ENCODE measurements at regions not wholly inside any gene's neighbourhood (a gene's known extent, or its start where the extent isn't known, plus 50 kb on each side); places are given as distances from the start of the nearest gene placed in this dataset.

DNA sequence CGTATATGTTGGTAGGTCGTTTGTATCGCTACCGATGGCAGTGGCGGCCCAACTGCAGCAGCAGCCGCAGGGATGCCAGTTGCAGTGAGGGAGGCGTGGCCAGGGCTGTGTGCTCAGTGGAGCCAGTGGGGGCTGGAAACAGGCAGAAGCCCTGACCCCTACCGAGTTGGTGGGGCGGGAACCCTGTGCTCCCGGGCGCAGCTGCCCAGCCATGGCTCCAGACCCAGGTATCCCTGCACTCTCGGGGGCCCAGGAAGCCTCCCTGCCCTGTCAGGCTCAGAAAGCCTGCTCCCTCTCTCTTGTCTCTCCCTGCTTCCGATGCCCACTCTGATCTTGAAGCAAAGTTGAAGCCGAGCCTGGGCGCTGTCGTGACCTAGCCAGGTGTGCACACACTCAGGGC is 78.6 kb upstream of the ITGB1 start (continued):
- TF ChIP-seq, protein P1, sequence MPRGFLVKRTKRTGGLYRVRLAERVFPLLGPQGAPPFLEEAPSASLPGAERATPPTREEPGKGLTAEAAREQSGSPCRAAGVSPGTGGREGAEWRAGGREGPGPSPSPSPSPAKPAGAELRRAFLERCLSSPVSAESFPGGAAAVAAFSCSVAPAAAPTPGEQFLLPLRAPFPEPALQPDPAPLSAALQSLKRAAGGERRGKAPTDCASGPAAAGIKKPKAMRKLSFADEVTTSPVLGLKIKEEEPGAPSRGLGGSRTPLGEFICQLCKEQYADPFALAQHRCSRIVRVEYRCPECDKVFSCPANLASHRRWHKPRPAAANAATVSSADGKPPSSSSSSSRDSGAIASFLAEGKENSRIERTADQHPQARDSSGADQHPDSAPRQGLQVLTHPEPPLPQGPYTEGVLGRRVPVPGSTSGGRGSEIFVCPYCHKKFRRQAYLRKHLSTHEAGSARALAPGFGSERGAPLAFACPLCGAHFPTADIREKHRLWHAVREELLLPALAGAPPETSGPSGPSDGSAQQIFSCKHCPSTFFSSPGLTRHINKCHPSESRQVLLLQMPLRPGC (tag by site-specific recombination; IDR thresholded peaks at IDR 0.05), result no peak
- TF ChIP-seq MYNN (tag by site-specific recombination; IDR thresholded peaks at IDR 0.05; ENCODE audit: borderline replicate concordance) (no peak), ZNF521 (tag by site-specific recombination; IDR thresholded peaks at IDR 0.05) (no peak), ZNF670 (tag by site-specific recombination; IDR thresholded peaks at IDR 0.05; ENCODE audit: low read depth) (no peak)
- TF ChIP-seq, protein P2, sequence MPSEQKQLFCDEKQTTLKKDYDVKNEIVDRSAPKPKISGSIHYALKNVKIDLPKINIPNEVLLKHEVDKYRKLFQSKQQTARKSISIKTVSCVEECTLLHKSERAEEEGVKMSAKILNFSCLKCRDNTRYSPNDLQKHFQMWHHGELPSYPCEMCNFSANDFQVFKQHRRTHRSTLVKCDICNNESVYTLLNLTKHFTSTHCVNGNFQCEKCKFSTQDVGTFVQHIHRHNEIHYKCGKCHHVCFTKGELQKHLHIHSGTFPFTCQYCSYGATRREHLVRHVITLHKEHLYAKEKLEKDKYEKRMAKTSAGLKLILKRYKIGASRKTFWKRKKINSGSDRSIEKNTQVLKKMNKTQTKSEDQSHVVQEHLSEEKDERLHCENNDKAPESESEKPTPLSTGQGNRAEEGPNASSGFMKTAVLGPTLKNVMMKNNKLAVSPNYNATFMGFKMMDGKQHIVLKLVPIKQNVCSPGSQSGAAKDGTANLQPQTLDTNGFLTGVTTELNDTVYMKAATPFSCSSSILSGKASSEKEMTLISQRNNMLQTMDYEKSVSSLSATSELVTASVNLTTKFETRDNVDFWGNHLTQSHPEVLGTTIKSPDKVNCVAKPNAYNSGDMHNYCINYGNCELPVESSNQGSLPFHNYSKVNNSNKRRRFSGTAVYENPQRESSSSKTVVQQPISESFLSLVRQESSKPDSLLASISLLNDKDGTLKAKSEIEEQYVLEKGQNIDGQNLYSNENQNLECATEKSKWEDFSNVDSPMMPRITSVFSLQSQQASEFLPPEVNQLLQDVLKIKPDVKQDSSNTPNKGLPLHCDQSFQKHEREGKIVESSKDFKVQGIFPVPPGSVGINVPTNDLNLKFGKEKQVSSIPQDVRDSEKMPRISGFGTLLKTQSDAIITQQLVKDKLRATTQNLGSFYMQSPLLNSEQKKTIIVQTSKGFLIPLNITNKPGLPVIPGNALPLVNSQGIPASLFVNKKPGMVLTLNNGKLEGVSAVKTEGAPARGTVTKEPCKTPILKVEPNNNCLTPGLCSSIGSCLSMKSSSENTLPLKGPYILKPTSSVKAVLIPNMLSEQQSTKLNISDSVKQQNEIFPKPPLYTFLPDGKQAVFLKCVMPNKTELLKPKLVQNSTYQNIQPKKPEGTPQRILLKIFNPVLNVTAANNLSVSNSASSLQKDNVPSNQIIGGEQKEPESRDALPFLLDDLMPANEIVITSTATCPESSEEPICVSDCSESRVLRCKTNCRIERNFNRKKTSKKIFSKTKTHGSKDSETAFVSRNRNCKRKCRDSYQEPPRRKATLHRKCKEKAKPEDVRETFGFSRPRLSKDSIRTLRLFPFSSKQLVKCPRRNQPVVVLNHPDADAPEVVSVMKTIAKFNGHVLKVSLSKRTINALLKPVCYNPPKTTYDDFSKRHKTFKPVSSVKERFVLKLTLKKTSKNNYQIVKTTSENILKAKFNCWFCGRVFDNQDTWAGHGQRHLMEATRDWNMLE (tag by site-specific recombination; conservative IDR thresholded peaks at IDR 0.05; ENCODE audit: low read depth), result no peak
- TF ChIP-seq, protein P3, sequence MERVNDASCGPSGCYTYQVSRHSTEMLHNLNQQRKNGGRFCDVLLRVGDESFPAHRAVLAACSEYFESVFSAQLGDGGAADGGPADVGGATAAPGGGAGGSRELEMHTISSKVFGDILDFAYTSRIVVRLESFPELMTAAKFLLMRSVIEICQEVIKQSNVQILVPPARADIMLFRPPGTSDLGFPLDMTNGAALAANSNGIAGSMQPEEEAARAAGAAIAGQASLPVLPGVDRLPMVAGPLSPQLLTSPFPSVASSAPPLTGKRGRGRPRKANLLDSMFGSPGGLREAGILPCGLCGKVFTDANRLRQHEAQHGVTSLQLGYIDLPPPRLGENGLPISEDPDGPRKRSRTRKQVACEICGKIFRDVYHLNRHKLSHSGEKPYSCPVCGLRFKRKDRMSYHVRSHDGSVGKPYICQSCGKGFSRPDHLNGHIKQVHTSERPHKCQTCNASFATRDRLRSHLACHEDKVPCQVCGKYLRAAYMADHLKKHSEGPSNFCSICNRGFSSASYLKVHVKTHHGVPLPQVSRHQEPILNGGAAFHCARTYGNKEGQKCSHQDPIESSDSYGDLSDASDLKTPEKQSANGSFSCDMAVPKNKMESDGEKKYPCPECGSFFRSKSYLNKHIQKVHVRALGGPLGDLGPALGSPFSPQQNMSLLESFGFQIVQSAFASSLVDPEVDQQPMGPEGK (tag by site-specific recombination; IDR thresholded peaks at IDR 0.05), result no peak

DNA sequence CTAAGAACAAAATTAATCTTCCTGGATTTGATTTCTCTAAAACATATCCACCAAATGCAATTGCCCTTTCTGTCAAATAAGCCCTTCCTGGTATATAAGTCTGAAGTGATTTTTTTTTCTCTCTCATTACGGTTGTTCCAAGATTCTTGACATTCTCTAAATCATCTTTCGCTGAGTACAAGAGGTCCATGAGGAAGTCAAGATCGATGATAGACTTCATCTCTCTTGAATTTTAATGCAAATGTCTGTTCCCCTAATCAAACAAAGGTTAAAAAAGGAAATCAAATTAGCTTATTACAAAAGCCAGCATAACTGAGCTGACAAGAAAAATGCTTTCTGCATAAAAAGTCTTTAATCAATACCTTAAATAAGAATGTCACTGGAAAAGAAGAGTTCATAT is 77.4 kb upstream of the ITGB1 start:
- no peak overlapping the region for H3K27ac ChIP-seq (ENCODE audit: extremely low read depth, low read depth, low read length)
- H3K4me1 ChIP-seq (ENCODE audit: control insufficient read depth, insufficient read depth, low read length), result no peaks in the 10 kb centered on the region
- ChIA-PET CTCF (interaction anchor here (0.7 kb wide), 1 partner anchor 49 kb away, joined by 4 read pairs; no protein-coding TSS in a partner anchor), POLR2A (no interaction called here)
- H3K4me3 ChIP-seq (ENCODE audit: low read depth, low read length), result no peak overlapping the region
- no peaks in the 10 kb centered on the region for H3K36me3 ChIP-seq (ENCODE audit: control insufficient read depth in 2 of 2, insufficient read depth in 1 of 2, low read length in 2 of 2)
- no peaks in the 10 kb centered on the region for H3K9me3 ChIP-seq (ENCODE audit: control insufficient read depth, insufficient read depth, low read depth, low read length)
- TF ChIP-seq, protein P4, sequence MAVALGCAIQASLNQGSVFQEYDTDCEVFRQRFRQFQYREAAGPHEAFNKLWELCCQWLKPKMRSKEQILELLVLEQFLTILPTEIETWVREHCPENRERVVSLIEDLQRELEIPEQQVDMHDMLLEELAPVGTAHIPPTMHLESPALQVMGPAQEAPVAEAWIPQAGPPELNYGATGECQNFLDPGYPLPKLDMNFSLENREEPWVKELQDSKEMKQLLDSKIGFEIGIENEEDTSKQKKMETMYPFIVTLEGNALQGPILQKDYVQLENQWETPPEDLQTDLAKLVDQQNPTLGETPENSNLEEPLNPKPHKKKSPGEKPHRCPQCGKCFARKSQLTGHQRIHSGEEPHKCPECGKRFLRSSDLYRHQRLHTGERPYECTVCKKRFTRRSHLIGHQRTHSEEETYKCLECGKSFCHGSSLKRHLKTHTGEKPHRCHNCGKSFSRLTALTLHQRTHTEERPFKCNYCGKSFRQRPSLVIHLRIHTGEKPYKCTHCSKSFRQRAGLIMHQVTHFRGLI (tag by site-specific recombination; IDR thresholded peaks at IDR 0.05), result no peak
- TF ChIP-seq WT1 (tag by site-specific recombination; IDR thresholded peaks at IDR 0.05), result no peak
- no peak for TF ChIP-seq ZNF791 (tag by site-specific recombination; IDR thresholded peaks at IDR 0.05)
- TF ChIP-seq ZEB2 (tag by site-specific recombination; IDR thresholded peaks at IDR 0.05), result no peak
- TF ChIP-seq OVOL3 (tag by site-specific recombination; IDR thresholded peaks at IDR 0.05), result no peak
- TF ChIP-seq, protein P5, sequence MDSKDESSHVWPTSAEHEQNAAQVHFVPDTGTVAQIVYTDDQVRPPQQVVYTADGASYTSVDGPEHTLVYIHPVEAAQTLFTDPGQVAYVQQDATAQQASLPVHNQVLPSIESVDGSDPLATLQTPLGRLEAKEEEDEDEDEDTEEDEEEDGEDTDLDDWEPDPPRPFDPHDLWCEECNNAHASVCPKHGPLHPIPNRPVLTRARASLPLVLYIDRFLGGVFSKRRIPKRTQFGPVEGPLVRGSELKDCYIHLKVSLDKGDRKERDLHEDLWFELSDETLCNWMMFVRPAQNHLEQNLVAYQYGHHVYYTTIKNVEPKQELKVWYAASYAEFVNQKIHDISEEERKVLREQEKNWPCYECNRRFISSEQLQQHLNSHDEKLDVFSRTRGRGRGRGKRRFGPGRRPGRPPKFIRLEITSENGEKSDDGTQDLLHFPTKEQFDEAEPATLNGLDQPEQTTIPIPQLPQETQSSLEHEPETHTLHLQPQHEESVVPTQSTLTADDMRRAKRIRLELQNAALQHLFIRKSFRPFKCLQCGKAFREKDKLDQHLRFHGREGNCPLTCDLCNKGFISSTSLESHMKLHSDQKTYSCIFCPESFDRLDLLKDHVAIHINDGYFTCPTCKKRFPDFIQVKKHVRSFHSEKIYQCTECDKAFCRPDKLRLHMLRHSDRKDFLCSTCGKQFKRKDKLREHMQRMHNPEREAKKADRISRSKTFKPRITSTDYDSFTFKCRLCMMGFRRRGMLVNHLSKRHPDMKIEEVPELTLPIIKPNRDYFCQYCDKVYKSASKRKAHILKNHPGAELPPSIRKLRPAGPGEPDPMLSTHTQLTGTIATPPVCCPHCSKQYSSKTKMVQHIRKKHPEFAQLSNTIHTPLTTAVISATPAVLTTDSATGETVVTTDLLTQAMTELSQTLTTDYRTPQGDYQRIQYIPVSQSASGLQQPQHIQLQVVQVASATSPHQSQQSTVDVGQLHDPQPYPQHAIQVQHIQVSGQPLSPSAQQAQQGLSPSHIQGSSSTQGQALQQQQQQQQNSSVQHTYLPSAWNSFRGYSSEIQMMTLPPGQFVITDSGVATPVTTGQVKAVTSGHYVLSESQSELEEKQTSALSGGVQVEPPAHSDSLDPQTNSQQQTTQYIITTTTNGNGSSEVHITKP (tag by site-specific recombination; IDR thresholded peaks at IDR 0.05), result no peak
- TF ChIP-seq YY2 (tag by site-specific recombination; IDR thresholded peaks at IDR 0.05), result no peak
- TF ChIP-seq ZNF658 (tag by site-specific recombination; IDR thresholded peaks at IDR 0.05), result no peak
- TF ChIP-seq ZNF354C (tag by site-specific recombination; IDR thresholded peaks at IDR 0.05; ENCODE audit: borderline replicate concordance, low read depth), result no peak
- TF ChIP-seq BCL11B (tag by site-specific recombination; IDR thresholded peaks at IDR 0.05; ENCODE audit: low read depth), result no peak
- no peak for TF ChIP-seq GLIS2 (tag by site-specific recombination; IDR thresholded peaks at IDR 0.05)
- TF ChIP-seq ZSCAN16 (tag by site-specific recombination; IDR thresholded peaks at IDR 0.05), result no peak
- TF ChIP-seq, protein P6, sequence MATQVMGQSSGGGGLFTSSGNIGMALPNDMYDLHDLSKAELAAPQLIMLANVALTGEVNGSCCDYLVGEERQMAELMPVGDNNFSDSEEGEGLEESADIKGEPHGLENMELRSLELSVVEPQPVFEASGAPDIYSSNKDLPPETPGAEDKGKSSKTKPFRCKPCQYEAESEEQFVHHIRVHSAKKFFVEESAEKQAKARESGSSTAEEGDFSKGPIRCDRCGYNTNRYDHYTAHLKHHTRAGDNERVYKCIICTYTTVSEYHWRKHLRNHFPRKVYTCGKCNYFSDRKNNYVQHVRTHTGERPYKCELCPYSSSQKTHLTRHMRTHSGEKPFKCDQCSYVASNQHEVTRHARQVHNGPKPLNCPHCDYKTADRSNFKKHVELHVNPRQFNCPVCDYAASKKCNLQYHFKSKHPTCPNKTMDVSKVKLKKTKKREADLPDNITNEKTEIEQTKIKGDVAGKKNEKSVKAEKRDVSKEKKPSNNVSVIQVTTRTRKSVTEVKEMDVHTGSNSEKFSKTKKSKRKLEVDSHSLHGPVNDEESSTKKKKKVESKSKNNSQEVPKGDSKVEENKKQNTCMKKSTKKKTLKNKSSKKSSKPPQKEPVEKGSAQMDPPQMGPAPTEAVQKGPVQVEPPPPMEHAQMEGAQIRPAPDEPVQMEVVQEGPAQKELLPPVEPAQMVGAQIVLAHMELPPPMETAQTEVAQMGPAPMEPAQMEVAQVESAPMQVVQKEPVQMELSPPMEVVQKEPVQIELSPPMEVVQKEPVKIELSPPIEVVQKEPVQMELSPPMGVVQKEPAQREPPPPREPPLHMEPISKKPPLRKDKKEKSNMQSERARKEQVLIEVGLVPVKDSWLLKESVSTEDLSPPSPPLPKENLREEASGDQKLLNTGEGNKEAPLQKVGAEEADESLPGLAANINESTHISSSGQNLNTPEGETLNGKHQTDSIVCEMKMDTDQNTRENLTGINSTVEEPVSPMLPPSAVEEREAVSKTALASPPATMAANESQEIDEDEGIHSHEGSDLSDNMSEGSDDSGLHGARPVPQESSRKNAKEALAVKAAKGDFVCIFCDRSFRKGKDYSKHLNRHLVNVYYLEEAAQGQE (tag by site-specific recombination; IDR thresholded peaks at IDR 0.05), result no peak

All from HEK293 (cell line).